ENCODE measurements at regions not wholly inside any gene's neighbourhood (a gene's known extent, or its start where the extent isn't known, plus 50 kb on each side); places are given as distances from the start of the nearest gene placed in this dataset.

- Histone ChIP-seq H3K27ac (no peak overlapping the region), H3K27me3 (no peaks in the 10 kb centered on the region), H3K4me3 (no peak overlapping the region), H3K36me3 (replicated peaks in 1 of 2) (no peaks in the 10 kb centered on the region), H3K9me3 (replicated peaks in 1 of 3) (no peaks in the 10 kb centered on the region), H3K4me1 (replicated peaks in 1 of 2) (no peaks in the 10 kb centered on the region)
- WGBS, 4 donors = 84 to 92% (median 89%) methylated on average over 1 of the region's 1 CpG
- TF ChIP-seq CTCF (IDR thresholded peaks at IDR 0.05) = no peak
- no peak for TF ChIP-seq POLR2A (IDR thresholded peaks at IDR 0.05)
- intact Hi-C loops (cut with DNase I) = no loop called here
- DNase-seq = no peak
These were observed 314.0 kb upstream of the CDIN1 start for GRCh38 chr15:36265422-36265821.

GRCh38 chr15:36271048-36271447 is 308.4 kb upstream of the CDIN1 start:
- no peak for TF ChIP-seq POLR2A (IDR thresholded peaks at IDR 0.05)
- no peak for TF ChIP-seq CTCF (IDR thresholded peaks at IDR 0.05)
- no peak for DNase-seq
- intact Hi-C loops (cut with DNase I) = no loop called here
- Histone ChIP-seq H3K4me1 (replicated peaks in 1 of 2) (no peaks in the 10 kb centered on the region), H3K27ac (no peak overlapping the region), H3K27me3 (no peaks in the 10 kb centered on the region), H3K4me3 (no peak overlapping the region), H3K36me3 (replicated peaks in 1 of 2) (no peaks in the 10 kb centered on the region), H3K9me3 (replicated peaks in 1 of 3) (no peaks in the 10 kb centered on the region)
- 76 to 86% (median 83%) methylated on average over 5 of the region's 5 CpGs for WGBS, 4 donors

GRCh38 chr15:36275656-36276055 is 303.8 kb upstream of the CDIN1 start:
- no peak for DNase-seq
- no peak for TF ChIP-seq POLR2A (IDR thresholded peaks at IDR 0.05)
- no peak for TF ChIP-seq CTCF (IDR thresholded peaks at IDR 0.05)
- H3K36me3 ChIP-seq (replicated peaks in 1 of 2) = no peaks in the 10 kb centered on the region
- H3K9me3 ChIP-seq (replicated peaks in 1 of 3) = no peaks in the 10 kb centered on the region
- H3K27ac ChIP-seq = no peak overlapping the region
- WGBS, 4 donors = 87 to 91% (median 90%) methylated on average over 2 of the region's 2 CpGs
- H3K27me3 ChIP-seq = no peaks in the 10 kb centered on the region
- no peaks in the 10 kb centered on the region for H3K4me1 ChIP-seq (replicated peaks in 1 of 2)
- no peak overlapping the region for H3K4me3 ChIP-seq
- intact Hi-C loops (cut with DNase I) = no loop called here

GRCh38 chr15:36278219-36278618 is 301.2 kb upstream of the CDIN1 start:
- TF ChIP-seq POLR2A (IDR thresholded peaks at IDR 0.05) (no peak), CTCF (IDR thresholded peaks at IDR 0.05) (no peak)
- Histone ChIP-seq H3K27me3 (no peaks in the 10 kb centered on the region), H3K4me3 (no peak overlapping the region), H3K9me3 (replicated peaks in 1 of 3) (no peaks in the 10 kb centered on the region), H3K4me1 (replicated peaks in 1 of 2) (no peaks in the 10 kb centered on the region), H3K36me3 (replicated peaks in 1 of 2) (no peaks in the 10 kb centered on the region), H3K27ac (no peak overlapping the region)
- WGBS, 4 donors = 62 to 100% (median 75%) methylated on average over 1 of the region's 1 CpG
- intact Hi-C loops (cut with DNase I) = no loop called here
- no peak for DNase-seq

Measured in adrenal gland (tissue), 9 donors.